Spleen (tissue), 7 donors: ENCODE measurements at regions not wholly inside any gene's neighbourhood (a gene's known extent, or its start where the extent isn't known, plus 50 kb on each side); places are given as distances from the start of the nearest gene placed in this dataset.
"Not testable (repeated sequence)": the region's sequence is repeated elsewhere in the genome, so short reads cannot be mapped to it uniquely, and the experiment has no call there.

Source experiments
- CTCF ChIP-seq, 11 experiments: fragments of 200-600 bp in 7 of 11; fragments of 450-650 bp in 4 of 11; sonication (generic) in 4 of 11; IDR thresholded peaks in 8 of 11; conservative IDR thresholded peaks in 3 of 11; 1 replicate in 7 of 11; 2 replicates in 4 of 11; pipeline versions ENCODE4 v1.4.0 to v1.8.0; 2016 to 2021; ENCODE audit warnings: antibody characterized with exemption in 11 of 11, inconsistent platforms in 4 of 11, mild to moderate bottlenecking in 1 of 11
- POLR2A ChIP-seq, 3 donors: fragments of 450-650 bp; IDR thresholded peaks; one replicate each; pipeline ENCODE4 v1.5.1; 2017; ENCODE audit warnings: antibody characterized with exemption in 3 of 3, mild to moderate bottlenecking in 1 of 3
- POLR2AphosphoS5 ChIP-seq, 3 donors: sonication (generic); formaldehyde crosslinking; IDR thresholded peaks; one replicate each; pipeline ENCODE4 v1.5.1; 2017; ENCODE audit warnings: antibody characterized with exemption in 3 of 3
- donor health status: DM: no; HTN: no; CAD: no; lungs with moderate emphysema.
- donor health status: DM: no; HTN: no; CAD: no.
- donor health status: DM: no; HTN: no; CAD: no.

- TF ChIP-seq POLR2A (IDR thresholded peaks at IDR 0.05); CTCF (IDR thresholded peaks at IDR 0.05 in 8 of 11, conservative IDR thresholded peaks at IDR 0.05 in 3 of 11); POLR2AphosphoS5 (IDR thresholded peaks at IDR 0.05): not testable (repeated sequence)
These were observed 300.7 kb downstream of the MMUT start for GRCh38 chr6:49162379-49162778.
